ENCODE measurements at regions not wholly inside any gene's neighbourhood (a gene's known extent, or its start where the extent isn't known, plus 50 kb on each side); places are given as distances from the start of the nearest gene placed in this dataset.
"Not testable (repeated sequence)": the region's sequence is repeated elsewhere in the genome, so short reads cannot be mapped to it uniquely, and the experiment has no call there.

DNA sequence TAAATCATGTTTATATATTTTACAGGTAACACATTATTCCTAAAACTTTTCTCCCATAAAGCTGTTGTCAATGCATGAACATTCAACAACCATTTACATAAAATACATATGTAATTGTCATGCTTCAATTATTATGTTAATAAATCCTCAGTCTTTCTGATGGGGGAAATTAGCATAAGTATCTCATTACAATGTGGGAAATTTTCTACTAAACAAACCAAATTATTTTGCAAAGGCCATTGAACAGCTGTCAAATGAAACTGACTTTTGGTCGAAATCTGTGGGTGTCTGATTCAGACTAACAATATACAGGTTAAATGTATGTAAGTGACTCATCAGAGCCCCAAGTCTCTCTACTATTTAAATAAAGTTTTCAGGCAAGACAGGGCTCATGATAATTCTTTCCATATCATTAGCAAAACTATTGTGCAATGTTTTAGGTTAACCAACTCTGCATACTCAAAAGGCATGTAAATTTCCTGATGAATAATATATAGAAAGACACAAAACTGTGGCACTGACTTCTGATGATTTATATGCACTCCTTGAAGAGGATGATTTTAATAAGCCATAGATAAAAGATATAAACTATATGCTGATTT, 795.3 kb upstream of the AADAT start:
- Mint-ChIP-seq H3K4me1 (peaks cover 33% of the 10 kb centered on the region), H3K4me3 (peak overlapping the region; percentile 25; the same call in 1 of the 2 replicates), H3K9me3 (peaks cover 19% of the 10 kb centered on the region), H3K27me3 (ENCODE audit: low read depth) (no peaks in the 10 kb centered on the region), H3K36me3 (peaks cover 20% of the 10 kb centered on the region), H3K27ac (no peak overlapping the region)
- DNase-seq (ENCODE audit: low spot score) (no peak), ATAC-seq (no peak; the same call in 1 of the 2 replicates)
- POLR2A ChIA-PET, result no interaction called here
- CTCF ChIA-PET, result interaction anchor here (1.0 kb wide), 1 partner anchor 9 kb away, joined by 3 read pairs; no protein-coding TSS in a partner anchor
- TF ChIP-seq, protein P1, sequence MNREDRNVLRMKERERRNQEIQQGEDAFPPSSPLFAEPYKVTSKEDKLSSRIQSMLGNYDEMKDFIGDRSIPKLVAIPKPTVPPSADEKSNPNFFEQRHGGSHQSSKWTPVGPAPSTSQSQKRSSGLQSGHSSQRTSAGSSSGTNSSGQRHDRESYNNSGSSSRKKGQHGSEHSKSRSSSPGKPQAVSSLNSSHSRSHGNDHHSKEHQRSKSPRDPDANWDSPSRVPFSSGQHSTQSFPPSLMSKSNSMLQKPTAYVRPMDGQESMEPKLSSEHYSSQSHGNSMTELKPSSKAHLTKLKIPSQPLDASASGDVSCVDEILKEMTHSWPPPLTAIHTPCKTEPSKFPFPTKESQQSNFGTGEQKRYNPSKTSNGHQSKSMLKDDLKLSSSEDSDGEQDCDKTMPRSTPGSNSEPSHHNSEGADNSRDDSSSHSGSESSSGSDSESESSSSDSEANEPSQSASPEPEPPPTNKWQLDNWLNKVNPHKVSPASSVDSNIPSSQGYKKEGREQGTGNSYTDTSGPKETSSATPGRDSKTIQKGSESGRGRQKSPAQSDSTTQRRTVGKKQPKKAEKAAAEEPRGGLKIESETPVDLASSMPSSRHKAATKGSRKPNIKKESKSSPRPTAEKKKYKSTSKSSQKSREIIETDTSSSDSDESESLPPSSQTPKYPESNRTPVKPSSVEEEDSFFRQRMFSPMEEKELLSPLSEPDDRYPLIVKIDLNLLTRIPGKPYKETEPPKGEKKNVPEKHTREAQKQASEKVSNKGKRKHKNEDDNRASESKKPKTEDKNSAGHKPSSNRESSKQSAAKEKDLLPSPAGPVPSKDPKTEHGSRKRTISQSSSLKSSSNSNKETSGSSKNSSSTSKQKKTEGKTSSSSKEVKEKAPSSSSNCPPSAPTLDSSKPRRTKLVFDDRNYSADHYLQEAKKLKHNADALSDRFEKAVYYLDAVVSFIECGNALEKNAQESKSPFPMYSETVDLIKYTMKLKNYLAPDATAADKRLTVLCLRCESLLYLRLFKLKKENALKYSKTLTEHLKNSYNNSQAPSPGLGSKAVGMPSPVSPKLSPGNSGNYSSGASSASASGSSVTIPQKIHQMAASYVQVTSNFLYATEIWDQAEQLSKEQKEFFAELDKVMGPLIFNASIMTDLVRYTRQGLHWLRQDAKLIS (CRISPR knock-in tag; IDR thresholded peaks at IDR 0.05; ENCODE audit: borderline replicate concordance), result no peak
- TF ChIP-seq ZNF121 (CRISPR knock-in tag; IDR thresholded peaks at IDR 0.05) (no peak), OVOL2 (CRISPR knock-in tag; IDR thresholded peaks at IDR 0.05; ENCODE audit: borderline replicate concordance) (no peak), ZNF423 (CRISPR knock-in tag; IDR thresholded peaks at IDR 0.05) (no peak), ETV6 (CRISPR knock-in tag; IDR thresholded peaks at IDR 0.05) (no peak), NR2C2 (CRISPR knock-in tag; IDR thresholded peaks at IDR 0.05) (no peak), FOXP1 (CRISPR knock-in tag; IDR thresholded peaks at IDR 0.05; ENCODE audit: borderline replicate concordance) (no peak), GABPB1 (CRISPR knock-in tag; IDR thresholded peaks at IDR 0.05) (no peak), FOXK1 (CRISPR knock-in tag; IDR thresholded peaks at IDR 0.05) (no peak), SP1 (CRISPR knock-in tag; conservative IDR thresholded peaks at IDR 0.05) (no peak), NFE2L1 (CRISPR knock-in tag; IDR thresholded peaks at IDR 0.05) (no peak), ZNF263 (CRISPR knock-in tag; IDR thresholded peaks at IDR 0.05; ENCODE audit: low read depth) (no peak), GTF2I (CRISPR knock-in tag; conservative IDR thresholded peaks at IDR 0.05) (no peak)
- TF ChIP-seq, protein P2, sequence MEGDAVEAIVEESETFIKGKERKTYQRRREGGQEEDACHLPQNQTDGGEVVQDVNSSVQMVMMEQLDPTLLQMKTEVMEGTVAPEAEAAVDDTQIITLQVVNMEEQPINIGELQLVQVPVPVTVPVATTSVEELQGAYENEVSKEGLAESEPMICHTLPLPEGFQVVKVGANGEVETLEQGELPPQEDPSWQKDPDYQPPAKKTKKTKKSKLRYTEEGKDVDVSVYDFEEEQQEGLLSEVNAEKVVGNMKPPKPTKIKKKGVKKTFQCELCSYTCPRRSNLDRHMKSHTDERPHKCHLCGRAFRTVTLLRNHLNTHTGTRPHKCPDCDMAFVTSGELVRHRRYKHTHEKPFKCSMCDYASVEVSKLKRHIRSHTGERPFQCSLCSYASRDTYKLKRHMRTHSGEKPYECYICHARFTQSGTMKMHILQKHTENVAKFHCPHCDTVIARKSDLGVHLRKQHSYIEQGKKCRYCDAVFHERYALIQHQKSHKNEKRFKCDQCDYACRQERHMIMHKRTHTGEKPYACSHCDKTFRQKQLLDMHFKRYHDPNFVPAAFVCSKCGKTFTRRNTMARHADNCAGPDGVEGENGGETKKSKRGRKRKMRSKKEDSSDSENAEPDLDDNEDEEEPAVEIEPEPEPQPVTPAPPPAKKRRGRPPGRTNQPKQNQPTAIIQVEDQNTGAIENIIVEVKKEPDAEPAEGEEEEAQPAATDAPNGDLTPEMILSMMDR (IDR thresholded peaks at IDR 0.05), result no peak
- TF ChIP-seq, protein P3, sequence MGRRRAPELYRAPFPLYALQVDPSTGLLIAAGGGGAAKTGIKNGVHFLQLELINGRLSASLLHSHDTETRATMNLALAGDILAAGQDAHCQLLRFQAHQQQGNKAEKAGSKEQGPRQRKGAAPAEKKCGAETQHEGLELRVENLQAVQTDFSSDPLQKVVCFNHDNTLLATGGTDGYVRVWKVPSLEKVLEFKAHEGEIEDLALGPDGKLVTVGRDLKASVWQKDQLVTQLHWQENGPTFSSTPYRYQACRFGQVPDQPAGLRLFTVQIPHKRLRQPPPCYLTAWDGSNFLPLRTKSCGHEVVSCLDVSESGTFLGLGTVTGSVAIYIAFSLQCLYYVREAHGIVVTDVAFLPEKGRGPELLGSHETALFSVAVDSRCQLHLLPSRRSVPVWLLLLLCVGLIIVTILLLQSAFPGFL (CRISPR knock-in tag; IDR thresholded peaks at IDR 0.05; ENCODE audit: borderline replicate concordance), result no peak
- TF ChIP-seq, protein P4, sequence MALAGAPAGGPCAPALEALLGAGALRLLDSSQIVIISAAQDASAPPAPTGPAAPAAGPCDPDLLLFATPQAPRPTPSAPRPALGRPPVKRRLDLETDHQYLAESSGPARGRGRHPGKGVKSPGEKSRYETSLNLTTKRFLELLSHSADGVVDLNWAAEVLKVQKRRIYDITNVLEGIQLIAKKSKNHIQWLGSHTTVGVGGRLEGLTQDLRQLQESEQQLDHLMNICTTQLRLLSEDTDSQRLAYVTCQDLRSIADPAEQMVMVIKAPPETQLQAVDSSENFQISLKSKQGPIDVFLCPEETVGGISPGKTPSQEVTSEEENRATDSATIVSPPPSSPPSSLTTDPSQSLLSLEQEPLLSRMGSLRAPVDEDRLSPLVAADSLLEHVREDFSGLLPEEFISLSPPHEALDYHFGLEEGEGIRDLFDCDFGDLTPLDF (CRISPR knock-in tag; IDR thresholded peaks at IDR 0.05), result no peak
- TF ChIP-seq, protein P5, sequence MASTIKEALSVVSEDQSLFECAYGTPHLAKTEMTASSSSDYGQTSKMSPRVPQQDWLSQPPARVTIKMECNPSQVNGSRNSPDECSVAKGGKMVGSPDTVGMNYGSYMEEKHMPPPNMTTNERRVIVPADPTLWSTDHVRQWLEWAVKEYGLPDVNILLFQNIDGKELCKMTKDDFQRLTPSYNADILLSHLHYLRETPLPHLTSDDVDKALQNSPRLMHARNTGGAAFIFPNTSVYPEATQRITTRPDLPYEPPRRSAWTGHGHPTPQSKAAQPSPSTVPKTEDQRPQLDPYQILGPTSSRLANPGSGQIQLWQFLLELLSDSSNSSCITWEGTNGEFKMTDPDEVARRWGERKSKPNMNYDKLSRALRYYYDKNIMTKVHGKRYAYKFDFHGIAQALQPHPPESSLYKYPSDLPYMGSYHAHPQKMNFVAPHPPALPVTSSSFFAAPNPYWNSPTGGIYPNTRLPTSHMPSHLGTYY (CRISPR knock-in tag; IDR thresholded peaks at IDR 0.05), result no peak
- TF ChIP-seq, protein P6, sequence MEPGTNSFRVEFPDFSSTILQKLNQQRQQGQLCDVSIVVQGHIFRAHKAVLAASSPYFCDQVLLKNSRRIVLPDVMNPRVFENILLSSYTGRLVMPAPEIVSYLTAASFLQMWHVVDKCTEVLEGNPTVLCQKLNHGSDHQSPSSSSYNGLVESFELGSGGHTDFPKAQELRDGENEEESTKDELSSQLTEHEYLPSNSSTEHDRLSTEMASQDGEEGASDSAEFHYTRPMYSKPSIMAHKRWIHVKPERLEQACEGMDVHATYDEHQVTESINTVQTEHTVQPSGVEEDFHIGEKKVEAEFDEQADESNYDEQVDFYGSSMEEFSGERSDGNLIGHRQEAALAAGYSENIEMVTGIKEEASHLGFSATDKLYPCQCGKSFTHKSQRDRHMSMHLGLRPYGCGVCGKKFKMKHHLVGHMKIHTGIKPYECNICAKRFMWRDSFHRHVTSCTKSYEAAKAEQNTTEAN (CRISPR knock-in tag; IDR thresholded peaks at IDR 0.05), result no peak
- TF ChIP-seq, protein P7, sequence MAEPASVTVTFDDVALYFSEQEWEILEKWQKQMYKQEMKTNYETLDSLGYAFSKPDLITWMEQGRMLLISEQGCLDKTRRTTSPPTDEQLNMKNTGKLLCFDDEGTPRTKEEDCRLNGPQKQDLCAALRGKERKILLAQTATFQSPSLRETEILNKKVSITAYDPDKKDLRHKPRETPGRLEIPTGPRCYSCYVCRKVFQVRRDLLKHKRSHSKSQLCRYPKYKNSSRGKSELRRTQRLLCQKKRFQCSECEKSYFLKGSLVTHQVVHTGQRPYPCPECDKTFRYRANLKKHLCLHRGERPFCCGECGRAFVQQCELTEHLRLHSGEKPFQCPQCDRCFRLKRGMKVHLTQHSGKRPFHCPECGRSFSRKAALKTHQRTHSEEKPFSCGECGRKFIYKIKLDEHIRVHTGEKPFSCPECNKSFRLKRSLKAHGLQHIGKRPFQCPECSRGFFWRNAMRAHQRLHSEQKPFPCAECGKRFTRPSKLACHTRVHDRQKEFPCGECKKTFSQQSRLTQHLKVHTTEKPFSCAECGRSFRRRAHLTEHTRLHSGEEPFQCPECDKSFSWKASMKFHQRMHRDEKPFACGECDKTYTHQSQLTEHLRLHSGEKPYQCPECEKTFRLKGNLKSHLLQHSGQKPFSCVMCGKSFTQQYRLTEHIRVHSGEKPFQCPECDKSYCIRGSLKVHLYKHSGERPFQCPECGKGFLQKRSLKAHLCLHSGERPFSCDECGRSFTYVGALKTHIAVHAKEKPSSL (CRISPR knock-in tag; conservative IDR thresholded peaks at IDR 0.05), result no peak

DNA sequence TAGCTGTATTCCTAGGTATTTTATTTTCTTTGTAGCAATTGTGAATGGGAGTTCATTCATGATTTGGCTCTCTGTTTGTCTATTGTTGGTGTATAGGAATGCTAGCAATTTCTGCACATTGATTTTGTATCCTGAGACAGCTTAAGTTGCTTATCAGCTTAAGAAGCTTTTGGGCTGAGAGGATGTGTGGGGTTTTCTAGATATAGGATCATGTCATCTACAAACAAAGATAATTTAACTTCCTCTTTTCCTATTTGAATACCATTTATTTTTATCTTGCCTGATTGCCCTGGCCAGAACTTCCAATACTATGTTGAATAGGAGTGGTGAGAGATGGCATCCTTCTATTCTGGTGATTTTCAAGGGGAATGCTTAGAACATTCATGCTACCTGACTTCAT, 791.9 kb upstream of the AADAT start:
- POLR2A ChIA-PET; CTCF ChIA-PET; ATAC-seq; H3K4me3 Mint-ChIP-seq; H3K27ac Mint-ChIP-seq; H3K27me3 Mint-ChIP-seq (ENCODE audit: low read depth); DNase-seq (ENCODE audit: low spot score): not testable (repeated sequence)
- peaks cover 20% of the 10 kb centered on the region for H3K36me3 Mint-ChIP-seq
- H3K9me3 Mint-ChIP-seq, result peaks cover 19% of the 10 kb centered on the region
- H3K4me1 Mint-ChIP-seq, result peaks cover 25% of the 10 kb centered on the region
